ENCODE measurements at regions not wholly inside any gene's neighbourhood (a gene's known extent, or its start where the extent isn't known, plus 50 kb on each side); places are given as distances from the start of the nearest gene placed in this dataset.

- DNase-seq (no peak), ATAC-seq (no peak)
- intact Hi-C loops (cut with DNase I, micrococcal nuclease), result no loop called here
- H3K9me3 ChIP-seq, result no peaks in the 10 kb centered on the region
- no peak for TF ChIP-seq CTCF (IDR thresholded peaks at IDR 0.05)
- H3K36me3 ChIP-seq (ENCODE audit: low read depth), result no peaks in the 10 kb centered on the region
- no peak overlapping the region for H3K4me3 ChIP-seq
- peaks cover 8% of the 10 kb centered on the region for H3K4me1 ChIP-seq (ENCODE audit: low read depth)
Observed at GRCh38 chr5:54363669-54364068, 53.3 kb upstream of the ARL15 start.

- TF ChIP-seq CTCF (IDR thresholded peaks at IDR 0.05), result no peak
- Histone ChIP-seq H3K9me3 (no peaks in the 10 kb centered on the region), H3K36me3 (ENCODE audit: low read depth) (no peaks in the 10 kb centered on the region), H3K4me1 (ENCODE audit: low read depth) (peaks cover 8% of the 10 kb centered on the region), H3K4me3 (no peak overlapping the region)
- ATAC-seq (no peak), DNase-seq (no peak)
- intact Hi-C loops (cut with DNase I, micrococcal nuclease), result no loop called here
Observed at GRCh38 chr5:54362992-54363625, 52.7 kb upstream of the ARL15 start.

GRCh38 chr5:54362434-54362833 lies 52.1 kb upstream of the ARL15 start:
- intact Hi-C loops (cut with DNase I, micrococcal nuclease), result no loop called here
- no peak for ATAC-seq

GRCh38 chr5:54361691-54362411 lies 51.5 kb upstream of the ARL15 start:
- H3K4me3 ChIP-seq, result no peak overlapping the region
- ATAC-seq (peak; percentile 38), DNase-seq (peak in 2 of 3 donors; percentile 19 to 34)
- intact Hi-C loops (cut with DNase I, micrococcal nuclease), result no loop called here
- no peaks in the 10 kb centered on the region for H3K9me3 ChIP-seq
- TF ChIP-seq CTCF (IDR thresholded peaks at IDR 0.05), result no peak
- peaks cover 8% of the 10 kb centered on the region for H3K4me1 ChIP-seq (ENCODE audit: low read depth)
- no peaks in the 10 kb centered on the region for H3K36me3 ChIP-seq (ENCODE audit: low read depth)

More at GRCh38 chr5:54362434-54362833, 52.1 kb upstream of the ARL15 start:
- peaks cover 8% of the 10 kb centered on the region for H3K4me1 ChIP-seq (ENCODE audit: low read depth)
- H3K9me3 ChIP-seq, result no peaks in the 10 kb centered on the region
- no peak for TF ChIP-seq CTCF (IDR thresholded peaks at IDR 0.05)
- no peak for DNase-seq
- H3K4me3 ChIP-seq, result no peak overlapping the region
- H3K36me3 ChIP-seq (ENCODE audit: low read depth), result no peaks in the 10 kb centered on the region

- peaks cover 8% of the 10 kb centered on the region for H3K4me1 ChIP-seq (ENCODE audit: low read depth)
- no peak overlapping the region for H3K4me3 ChIP-seq
- H3K36me3 ChIP-seq (ENCODE audit: low read depth), result no peaks in the 10 kb centered on the region
- no peaks in the 10 kb centered on the region for H3K9me3 ChIP-seq
- ATAC-seq (no peak), DNase-seq (no peak)
- intact Hi-C loops (cut with DNase I, micrococcal nuclease), result no loop called here
- TF ChIP-seq CTCF (IDR thresholded peaks at IDR 0.05), result no peak
Observed at GRCh38 chr5:54360925-54361662, 50.7 kb upstream of the ARL15 start.

All from mucosa of descending colon (tissue), 3 donors.